ENCODE measurements at regions not wholly inside any gene's neighbourhood (a gene's known extent, or its start where the extent isn't known, plus 50 kb on each side); places are given as distances from the start of the nearest gene placed in this dataset.
"Not testable (repeated sequence)": the region's sequence is repeated elsewhere in the genome, so short reads cannot be mapped to it uniquely, and the experiment has no call there.

DNA sequence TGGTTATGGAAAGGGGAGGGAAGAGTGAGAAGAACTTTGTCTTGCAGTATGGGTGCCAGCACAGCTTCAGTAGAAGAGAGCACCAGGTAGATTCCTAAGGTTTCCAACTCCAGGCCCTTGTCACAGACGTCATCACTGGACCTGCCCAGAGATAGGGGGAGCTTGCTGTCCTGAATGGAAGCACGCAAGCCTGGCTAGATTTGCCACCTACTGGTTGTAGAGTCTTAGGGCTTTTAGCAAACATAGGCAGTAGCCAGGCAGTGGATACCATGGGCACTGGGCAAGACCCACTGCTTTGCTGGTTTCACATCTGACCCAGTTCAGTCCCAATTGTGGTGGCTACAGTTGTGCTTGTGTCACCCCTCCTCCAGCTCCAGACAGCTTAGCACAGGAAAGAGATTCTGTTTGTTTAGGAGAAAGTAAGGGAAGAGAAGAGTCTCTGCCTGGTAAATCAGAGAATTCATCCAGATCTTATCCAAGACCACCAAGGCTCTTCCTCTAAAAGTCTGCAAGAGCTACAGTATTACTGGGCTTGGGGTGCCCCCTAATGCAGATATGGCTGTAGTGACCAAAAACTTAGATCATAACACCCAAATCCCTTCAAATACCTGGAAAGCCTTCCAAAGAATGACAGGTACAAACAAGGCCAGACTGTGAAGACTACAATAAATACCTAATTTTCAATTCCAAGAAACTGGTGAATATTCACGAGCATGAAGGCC is 158.9 kb downstream of the HINT1 start:
- Histone ChIP-seq H3K4me1 (ENCODE audit: control insufficient read depth in 1 of 2, insufficient read depth in 2 of 2, low read length in 2 of 2) (no peaks in the 10 kb centered on the region), H3K4me3 (ENCODE audit: low read depth in 1 of 2, low read length in 2 of 2) (no peak overlapping the region), H3K27ac (ENCODE audit: low read depth, low read length) (no peak overlapping the region), H3K9ac (ENCODE audit: low read depth in 1 of 2, low read length in 2 of 2) (no peak overlapping the region), H3K27me3 (ENCODE audit: control insufficient read depth in 1 of 2, insufficient read depth in 2 of 2, low read length in 2 of 2) (no peaks in the 10 kb centered on the region), H3K9me3 (ENCODE audit: control insufficient read depth in 1 of 2, low read length in 2 of 2) (no peaks in the 10 kb centered on the region), H3K36me3 (ENCODE audit: control insufficient read depth in 1 of 2, insufficient read depth in 2 of 2, low read length in 2 of 2) (no peaks in the 10 kb centered on the region)

DNA sequence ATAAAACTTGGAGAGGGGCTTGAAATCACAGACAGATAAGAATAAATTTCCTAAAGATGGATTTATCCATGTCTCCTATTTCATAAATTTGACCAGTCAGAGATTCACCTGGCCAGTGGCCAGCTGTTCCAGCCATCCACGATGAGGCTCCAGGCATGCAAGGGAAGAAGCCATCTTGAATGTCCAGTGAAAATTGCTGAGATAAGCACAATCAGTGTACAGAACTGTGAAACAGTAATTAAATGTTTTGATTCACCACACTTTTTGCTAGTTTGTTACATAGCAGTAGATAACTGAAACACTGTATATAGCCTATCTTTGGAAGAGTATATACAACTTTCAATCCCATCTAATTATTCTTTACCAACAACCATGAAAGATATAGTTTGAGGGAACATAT is 163.5 kb downstream of the HINT1 start:
- H3K4me1 ChIP-seq (ENCODE audit: control insufficient read depth in 1 of 2, insufficient read depth in 2 of 2, low read length in 2 of 2): no peaks in the 10 kb centered on the region
- no peaks in the 10 kb centered on the region for H3K9me3 ChIP-seq (ENCODE audit: control insufficient read depth in 1 of 2, low read length in 2 of 2)
- H3K9ac ChIP-seq (ENCODE audit: low read depth in 1 of 2, low read length in 2 of 2): no peak overlapping the region

DNA sequence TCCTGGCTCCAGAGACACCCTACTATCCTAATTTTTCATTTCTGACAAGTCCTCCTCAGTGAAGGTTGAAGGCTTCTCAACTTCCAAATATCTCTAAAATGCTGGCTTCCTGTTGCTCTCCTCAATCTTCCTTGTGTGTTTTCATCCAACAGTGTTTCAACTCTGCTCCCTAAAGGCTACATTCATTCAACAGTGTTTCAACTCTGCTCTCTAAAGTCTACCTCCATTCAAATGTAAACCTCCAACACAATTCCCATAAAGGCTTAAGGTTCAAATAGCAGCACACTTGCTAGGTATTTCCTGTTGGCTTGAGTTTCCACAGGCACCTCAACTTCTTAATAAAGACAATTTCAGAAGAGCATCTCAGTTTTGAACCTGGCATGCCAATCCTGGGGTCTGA is 164.8 kb downstream of the HINT1 start:
- H3K4me1 ChIP-seq (ENCODE audit: control insufficient read depth in 1 of 2, insufficient read depth in 2 of 2, low read length in 2 of 2): no peaks in the 10 kb centered on the region
- no peak overlapping the region for H3K27ac ChIP-seq (ENCODE audit: low read depth, low read length)
- H3K4me3 ChIP-seq (ENCODE audit: low read depth in 1 of 2, low read length in 2 of 2): no peak overlapping the region
- no peaks in the 10 kb centered on the region for H3K36me3 ChIP-seq (ENCODE audit: control insufficient read depth in 1 of 2, insufficient read depth in 2 of 2, low read length in 2 of 2)
- H3K9me3 ChIP-seq (ENCODE audit: control insufficient read depth in 1 of 2, low read length in 2 of 2): no peaks in the 10 kb centered on the region
- H3K9ac ChIP-seq (ENCODE audit: low read depth in 1 of 2, low read length in 2 of 2): no peak overlapping the region
- H3K27me3 ChIP-seq (ENCODE audit: control insufficient read depth in 1 of 2, insufficient read depth in 2 of 2, low read length in 2 of 2): no peaks in the 10 kb centered on the region

More for the DNA sequence above, 163.5 kb downstream of the HINT1 start:
- Histone ChIP-seq H3K27me3 (ENCODE audit: control insufficient read depth in 1 of 2, insufficient read depth in 2 of 2, low read length in 2 of 2) (no peaks in the 10 kb centered on the region), H3K36me3 (ENCODE audit: control insufficient read depth in 1 of 2, insufficient read depth in 2 of 2, low read length in 2 of 2) (no peaks in the 10 kb centered on the region), H3K4me3 (ENCODE audit: low read depth in 1 of 2, low read length in 2 of 2) (no peak overlapping the region), H3K27ac (ENCODE audit: low read depth, low read length) (no peak overlapping the region)

DNA sequence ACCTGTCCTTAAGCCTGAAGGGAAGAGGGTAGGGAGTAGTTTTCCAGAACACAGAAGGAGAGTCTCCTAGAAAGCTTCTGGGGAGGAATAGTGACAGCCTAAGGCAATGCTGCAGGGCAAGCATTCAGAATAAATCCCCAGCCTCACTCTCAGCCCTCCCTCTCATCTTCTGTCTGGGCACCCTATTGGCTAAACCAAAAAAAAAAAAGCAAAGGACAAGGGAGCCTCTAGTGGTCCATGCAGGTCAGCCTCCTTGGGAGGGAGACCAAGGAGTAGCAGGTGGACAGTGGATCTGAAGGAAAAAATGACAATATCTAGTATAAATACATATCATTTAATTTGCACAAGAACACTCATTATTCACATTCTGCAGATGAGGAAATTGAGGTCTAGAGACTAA is 168.3 kb downstream of the HINT1 start:
- not testable (repeated sequence) for H3K27ac ChIP-seq (ENCODE audit: low read depth, low read length); H3K4me3 ChIP-seq (ENCODE audit: low read depth in 1 of 2, low read length in 2 of 2); H3K9me3 ChIP-seq (ENCODE audit: control insufficient read depth in 1 of 2, low read length in 2 of 2); H3K27me3 ChIP-seq (ENCODE audit: control insufficient read depth in 1 of 2, insufficient read depth in 2 of 2, low read length in 2 of 2); H3K4me1 ChIP-seq (ENCODE audit: control insufficient read depth in 1 of 2, insufficient read depth in 2 of 2, low read length in 2 of 2); H3K9ac ChIP-seq (ENCODE audit: low read depth in 1 of 2, low read length in 2 of 2); H3K36me3 ChIP-seq (ENCODE audit: control insufficient read depth in 1 of 2, insufficient read depth in 2 of 2, low read length in 2 of 2)

DNA sequence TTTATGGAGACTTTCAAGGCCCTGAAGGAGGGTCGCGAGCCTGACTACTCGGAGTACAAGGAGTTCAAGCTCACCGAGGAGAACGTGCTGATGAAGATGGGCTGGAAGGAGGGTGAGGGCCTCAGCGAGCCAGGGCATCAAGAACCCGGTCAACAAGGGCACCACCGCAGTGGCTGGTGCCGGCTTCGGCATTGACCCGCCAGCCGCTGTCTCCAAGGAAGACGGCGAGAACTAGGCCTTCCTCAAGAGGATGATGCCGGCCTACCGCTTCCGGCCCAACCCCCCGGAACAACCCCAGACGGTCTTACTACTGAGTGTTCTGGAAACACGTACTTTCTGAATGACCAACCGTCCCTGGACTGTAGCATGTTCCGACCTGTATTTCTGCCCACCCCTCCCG is 169.2 kb downstream of the HINT1 start:
- Histone ChIP-seq H3K36me3 (ENCODE audit: control insufficient read depth in 1 of 2, insufficient read depth in 2 of 2, low read length in 2 of 2) (no peaks in the 10 kb centered on the region), H3K27me3 (ENCODE audit: control insufficient read depth in 1 of 2, insufficient read depth in 2 of 2, low read length in 2 of 2) (no peaks in the 10 kb centered on the region), H3K27ac (ENCODE audit: low read depth, low read length) (no peak overlapping the region), H3K4me1 (ENCODE audit: control insufficient read depth in 1 of 2, insufficient read depth in 2 of 2, low read length in 2 of 2) (no peaks in the 10 kb centered on the region), H3K4me3 (ENCODE audit: low read depth in 1 of 2, low read length in 2 of 2) (no peak overlapping the region), H3K9me3 (ENCODE audit: control insufficient read depth in 1 of 2, low read length in 2 of 2) (no peaks in the 10 kb centered on the region), H3K9ac (ENCODE audit: low read depth in 1 of 2, low read length in 2 of 2) (no peak overlapping the region)

DNA sequence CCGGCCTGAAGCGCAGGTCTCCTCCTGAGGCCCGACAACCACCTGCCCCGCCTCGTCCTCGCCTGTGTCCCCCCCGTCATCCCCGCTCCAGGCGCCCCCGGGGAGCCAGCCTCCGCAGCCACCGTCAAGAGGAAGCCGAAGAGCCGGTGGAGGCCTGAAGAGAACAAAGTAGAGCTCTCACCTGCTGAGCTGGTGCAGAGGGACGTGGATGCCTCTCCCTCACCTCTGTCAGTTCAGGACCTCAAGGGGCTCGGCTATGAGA is 169.9 kb downstream of the HINT1 start:
- Histone ChIP-seq H3K27me3 (ENCODE audit: control insufficient read depth in 1 of 2, insufficient read depth in 2 of 2, low read length in 2 of 2) (no peaks in the 10 kb centered on the region), H3K4me1 (ENCODE audit: control insufficient read depth in 1 of 2, insufficient read depth in 2 of 2, low read length in 2 of 2) (no peaks in the 10 kb centered on the region), H3K9ac (ENCODE audit: low read depth in 1 of 2, low read length in 2 of 2) (no peak overlapping the region), H3K9me3 (ENCODE audit: control insufficient read depth in 1 of 2, low read length in 2 of 2) (no peaks in the 10 kb centered on the region), H3K36me3 (ENCODE audit: control insufficient read depth in 1 of 2, insufficient read depth in 2 of 2, low read length in 2 of 2) (no peaks in the 10 kb centered on the region), H3K4me3 (ENCODE audit: low read depth in 1 of 2, low read length in 2 of 2) (no peak overlapping the region), H3K27ac (ENCODE audit: low read depth, low read length) (no peak overlapping the region)

DNA sequence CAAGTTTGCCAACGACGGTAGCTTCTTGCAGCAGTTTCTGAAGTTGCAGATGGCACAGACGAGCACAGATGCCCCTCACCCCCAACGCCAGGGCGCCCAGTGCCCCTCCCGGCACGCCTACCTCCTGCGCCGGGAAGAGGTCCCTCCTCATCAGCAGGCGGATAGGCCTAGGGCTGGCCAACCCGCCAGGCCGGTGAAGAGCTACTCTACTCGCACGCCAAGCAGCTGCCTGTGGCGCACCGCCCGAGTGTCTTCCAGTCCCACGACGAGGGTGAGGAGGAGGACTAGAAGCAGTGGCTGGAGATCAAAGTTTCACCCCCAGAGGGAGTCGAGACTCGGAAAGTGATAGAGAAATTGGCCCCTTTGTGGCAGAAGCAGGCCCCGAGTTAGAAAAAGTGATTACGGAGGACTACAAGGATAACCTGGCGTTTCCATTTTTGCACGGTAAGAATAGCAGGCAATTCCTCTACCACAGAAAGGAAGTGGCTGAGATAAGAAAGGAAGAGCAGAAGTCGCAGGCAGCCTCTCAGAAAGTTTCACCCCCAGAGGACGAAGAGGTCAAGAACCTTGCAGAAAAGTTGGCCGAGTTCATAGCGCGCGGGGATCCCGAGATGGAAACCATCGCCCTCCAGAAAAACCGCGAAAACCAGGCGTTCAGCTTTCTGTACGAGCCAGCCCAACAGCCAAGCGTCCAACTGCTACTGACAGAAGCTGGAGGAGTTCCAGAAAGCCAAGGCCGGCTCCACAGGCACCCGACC is 170.4 kb downstream of the HINT1 start:
- Histone ChIP-seq H3K27ac (ENCODE audit: low read depth, low read length) (no peak overlapping the region), H3K4me3 (ENCODE audit: low read depth in 1 of 2, low read length in 2 of 2) (no peak overlapping the region), H3K36me3 (ENCODE audit: control insufficient read depth in 1 of 2, insufficient read depth in 2 of 2, low read length in 2 of 2) (no peaks in the 10 kb centered on the region), H3K9me3 (ENCODE audit: control insufficient read depth in 1 of 2, low read length in 2 of 2) (no peaks in the 10 kb centered on the region), H3K4me1 (ENCODE audit: control insufficient read depth in 1 of 2, insufficient read depth in 2 of 2, low read length in 2 of 2) (no peaks in the 10 kb centered on the region), H3K9ac (ENCODE audit: low read depth in 1 of 2, low read length in 2 of 2) (no peak overlapping the region), H3K27me3 (ENCODE audit: control insufficient read depth in 1 of 2, insufficient read depth in 2 of 2, low read length in 2 of 2) (no peaks in the 10 kb centered on the region)

DNA sequence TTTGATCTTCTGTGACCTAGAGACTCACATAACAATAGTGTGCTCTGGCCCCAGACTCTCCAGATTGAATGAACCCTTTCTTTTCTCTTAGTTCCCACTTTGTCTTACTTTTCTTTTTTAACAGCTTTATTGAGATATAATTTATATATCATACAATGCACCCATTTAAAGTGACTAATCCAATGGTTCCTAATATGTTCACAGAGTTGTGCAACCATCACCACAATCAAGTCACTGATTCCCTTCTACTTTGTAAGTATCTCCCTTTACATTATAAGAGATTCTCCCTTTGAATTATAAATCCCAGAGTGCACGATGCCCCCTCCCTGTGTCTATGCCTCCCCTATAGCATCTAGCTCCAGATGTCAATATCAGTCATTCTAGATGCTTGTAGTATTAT is 172.4 kb downstream of the HINT1 start:
- H3K27me3 ChIP-seq (ENCODE audit: control insufficient read depth in 1 of 2, insufficient read depth in 2 of 2, low read length in 2 of 2): no peaks in the 10 kb centered on the region
- H3K4me3 ChIP-seq (ENCODE audit: low read depth in 1 of 2, low read length in 2 of 2): no peak overlapping the region
- H3K27ac ChIP-seq (ENCODE audit: low read depth, low read length): no peak overlapping the region
- no peak overlapping the region for H3K9ac ChIP-seq (ENCODE audit: low read depth in 1 of 2, low read length in 2 of 2)
- H3K4me1 ChIP-seq (ENCODE audit: control insufficient read depth in 1 of 2, insufficient read depth in 2 of 2, low read length in 2 of 2): no peaks in the 10 kb centered on the region
- no peaks in the 10 kb centered on the region for H3K9me3 ChIP-seq (ENCODE audit: control insufficient read depth in 1 of 2, low read length in 2 of 2)
- no peaks in the 10 kb centered on the region for H3K36me3 ChIP-seq (ENCODE audit: control insufficient read depth in 1 of 2, insufficient read depth in 2 of 2, low read length in 2 of 2)

DNA sequence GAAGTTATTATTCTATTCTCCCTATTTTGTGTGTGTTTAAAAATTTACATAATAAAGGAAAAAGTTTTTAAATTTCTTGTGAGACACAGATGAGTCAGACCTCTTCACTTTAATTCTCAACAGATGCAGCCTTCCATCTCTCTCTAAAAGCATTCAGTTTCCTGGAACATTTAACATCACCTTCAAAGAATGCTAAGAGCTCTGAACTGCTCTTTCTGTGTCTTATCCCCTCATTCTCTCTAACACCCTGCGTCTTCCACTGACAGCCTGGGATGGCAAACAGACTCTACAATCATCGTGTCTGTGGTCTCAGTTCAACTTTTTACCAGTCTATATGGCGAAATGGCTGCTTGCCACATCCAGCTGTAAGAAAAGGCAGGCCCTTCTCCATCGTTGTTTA is 173.0 kb downstream of the HINT1 start:
- H3K27me3 ChIP-seq (ENCODE audit: control insufficient read depth in 1 of 2, insufficient read depth in 2 of 2, low read length in 2 of 2): no peaks in the 10 kb centered on the region
- no peaks in the 10 kb centered on the region for H3K9me3 ChIP-seq (ENCODE audit: control insufficient read depth in 1 of 2, low read length in 2 of 2)
- no peak overlapping the region for H3K27ac ChIP-seq (ENCODE audit: low read depth, low read length)
- no peaks in the 10 kb centered on the region for H3K36me3 ChIP-seq (ENCODE audit: control insufficient read depth in 1 of 2, insufficient read depth in 2 of 2, low read length in 2 of 2)
- no peaks in the 10 kb centered on the region for H3K4me1 ChIP-seq (ENCODE audit: control insufficient read depth in 1 of 2, insufficient read depth in 2 of 2, low read length in 2 of 2)
- H3K9ac ChIP-seq (ENCODE audit: low read depth in 1 of 2, low read length in 2 of 2): no peak overlapping the region
- no peak overlapping the region for H3K4me3 ChIP-seq (ENCODE audit: low read depth in 1 of 2, low read length in 2 of 2)

DNA sequence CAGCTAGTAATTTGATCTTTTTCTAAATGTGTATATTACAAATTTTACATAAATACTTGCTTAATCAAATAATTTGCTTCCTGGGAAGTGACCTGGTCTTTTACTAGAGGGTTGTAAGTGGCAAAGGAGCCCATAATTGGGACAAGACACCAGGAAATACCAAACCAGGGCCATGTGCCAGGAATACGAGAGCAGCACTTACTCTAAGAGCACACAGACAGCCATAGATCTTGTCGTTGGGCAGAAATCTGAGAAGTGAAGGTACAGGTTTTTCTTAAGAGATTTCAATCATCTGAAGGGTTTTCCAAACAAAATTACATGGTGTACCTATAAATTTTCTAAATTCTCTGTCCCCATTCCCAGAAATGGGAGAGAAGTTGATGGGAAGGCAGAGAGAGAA is 179.3 kb downstream of the HINT1 start:
- Histone ChIP-seq H3K4me1 (ENCODE audit: control insufficient read depth in 1 of 2, insufficient read depth in 2 of 2, low read length in 2 of 2) (no peaks in the 10 kb centered on the region), H3K27ac (ENCODE audit: low read depth, low read length) (no peak overlapping the region), H3K9me3 (ENCODE audit: control insufficient read depth in 1 of 2, low read length in 2 of 2) (no peaks in the 10 kb centered on the region), H3K4me3 (ENCODE audit: low read depth in 1 of 2, low read length in 2 of 2) (no peak overlapping the region), H3K36me3 (ENCODE audit: control insufficient read depth in 1 of 2, insufficient read depth in 2 of 2, low read length in 2 of 2) (no peaks in the 10 kb centered on the region), H3K9ac (ENCODE audit: low read depth in 1 of 2, low read length in 2 of 2) (no peak overlapping the region), H3K27me3 (ENCODE audit: control insufficient read depth in 1 of 2, insufficient read depth in 2 of 2, low read length in 2 of 2) (no peaks in the 10 kb centered on the region)
